OCI-LY1 (cell line): ENCODE measurements at regions not wholly inside any gene's neighbourhood (a gene's known extent, or its start where the extent isn't known, plus 50 kb on each side); places are given as distances from the start of the nearest gene placed in this dataset.

Source experiments
- H2AFZ ChIP-seq: fragments of 200-600 bp; sonication (generic), shearing (Covaris generic); 2 replicates; pipeline ENCODE4 v1.6.0; 2014; ENCODE audit warnings: antibody characterized with exemption, mild to moderate bottlenecking, low read length
- H3F3A ChIP-seq: fragments of 200-600 bp; sonication (generic), shearing (Covaris generic); 2 replicates; pipeline ENCODE4 v1.6.0; 2014; ENCODE audit warnings: mild to moderate bottlenecking, antibody characterized with exemption, low read length, moderate library complexity; ENCODE audit not compliant: insufficient read depth
- H3K27ac ChIP-seq: fragments of 200-600 bp; sonication (generic); 2 replicates; pipeline ENCODE4 v1.5.1; 2014; ENCODE audit warnings: low read length, mixed run types, mild to moderate bottlenecking, low read depth; ENCODE audit not compliant: poor library complexity, severe bottlenecking
- H3K27me3 ChIP-seq: fragments of 200-600 bp; sonication (generic); 2 replicates; pipeline ENCODE4 v1.6.0; 2014; ENCODE audit warnings: antibody characterized with exemption, mild to moderate bottlenecking, low read length, moderate library complexity; ENCODE audit not compliant: insufficient read depth
- H3K36me3 ChIP-seq: fragments of 200-600 bp; sonication (generic); 2 replicates; pipeline ENCODE4 v1.6.1; 2014; ENCODE audit warnings: mild to moderate bottlenecking, antibody characterized with exemption, low read length, moderate library complexity, mixed read lengths; ENCODE audit not compliant: insufficient read depth
- H3K4me1 ChIP-seq: fragments of 200-600 bp; sonication (generic); 2 replicates; pipeline ENCODE4 v1.5.1; 2014; ENCODE audit warnings: mild to moderate bottlenecking, low read length, moderate library complexity; ENCODE audit not compliant: insufficient read depth, severe bottlenecking
- H3K4me2 ChIP-seq: fragments of 200-600 bp; sonication (generic), shearing (Covaris generic); 2 replicates; pipeline ENCODE4 v1.6.1; 2014; ENCODE audit warnings: low read length
- H3K4me3 ChIP-seq: fragments of 200-600 bp; sonication (generic); 2 replicates; pipeline ENCODE4 v1.5.1; 2014; ENCODE audit warnings: low read length, low read depth, mild to moderate bottlenecking, mixed read lengths; ENCODE audit not compliant: poor library complexity, severe bottlenecking
- H3K79me2 ChIP-seq: fragments of 200-600 bp; shearing (Covaris generic); 2 replicates; pipeline ENCODE4 v1.6.1; 2016; ENCODE audit warnings: mixed run types, low read length, mixed read lengths; ENCODE audit not compliant: insufficient read depth
- H3K9ac ChIP-seq: fragments of 200-600 bp; sonication (generic), shearing (Covaris generic); 2 replicates; pipeline ENCODE4 v1.6.1; 2014; ENCODE audit warnings: mild to moderate bottlenecking, low read length, mixed read lengths
- H3K9me2 ChIP-seq: fragments of 200-600 bp; sonication (generic), shearing (Covaris generic); 2 replicates; pipeline ENCODE4 v1.6.1; 2014; ENCODE audit warnings: low read depth, mild to moderate bottlenecking, low read length, mixed read lengths
- H3K9me3 ChIP-seq: fragments of 200-600 bp; shearing (Covaris generic); 2 replicates; pipeline ENCODE4 v1.6.1; 2014; ENCODE audit warnings: low read length, mixed read lengths
- H4K20me1 ChIP-seq: fragments of 200-600 bp; sonication (generic), shearing (Covaris generic); 2 replicates; pipeline ENCODE4 v1.6.0; 2016; ENCODE audit warnings: mild to moderate bottlenecking, low read length; ENCODE audit not compliant: insufficient read depth
- CTCF ChIP-seq: fragments of 200-600 bp; sonication (generic), shearing (Covaris generic); IDR thresholded peaks from 2 replicates; pipeline ENCODE4 v1.5.1; 2017; ENCODE audit warnings: mild to moderate bottlenecking, antibody characterized with exemption, low read length, moderate library complexity, mixed read lengths
- EZH2 ChIP-seq: fragments of 200-600 bp; sonication (generic), shearing (Covaris generic); IDR thresholded peaks from 2 replicates; pipeline ENCODE4 v1.8.0; 2017; ENCODE audit warnings: borderline replicate concordance, mixed run types, mild to moderate bottlenecking, antibody characterized with exemption, low read length, moderate library complexity, mixed read lengths

- Histone ChIP-seq H3K9ac (no peak overlapping the region), H3K27ac (no peak overlapping the region), H3F3A (no peaks in the 10 kb centered on the region), H3K4me3 (no peak overlapping the region), H3K79me2 (no peaks in the 10 kb centered on the region), H3K36me3 (no peaks in the 10 kb centered on the region), H3K9me3 (peaks cover 2% of the 10 kb centered on the region; the same call in 1 of the 2 replicates), H3K9me2 (no peaks in the 10 kb centered on the region), H2AFZ (no peak overlapping the region), H4K20me1 (no peaks in the 10 kb centered on the region), H3K27me3 (no peaks in the 10 kb centered on the region), H3K4me1 (no peaks in the 10 kb centered on the region), H3K4me2 (no peak overlapping the region)
- TF ChIP-seq CTCF (no peak), EZH2 (no peak)
Measured at GRCh38 chr3:135889443-135889842, 76.1 kb upstream of the PPP2R3A start.

GRCh38 chr3:135891121-135891520 lies 74.4 kb upstream of the PPP2R3A start:
- Histone ChIP-seq H3K36me3 (no peaks in the 10 kb centered on the region), H3K4me1 (no peaks in the 10 kb centered on the region), H3K9ac (no peak overlapping the region), H3K27me3 (no peaks in the 10 kb centered on the region), H2AFZ (no peak overlapping the region), H3K9me3 (peaks cover 2% of the 10 kb centered on the region; the same call in 1 of the 2 replicates), H3F3A (no peaks in the 10 kb centered on the region), H3K4me2 (no peak overlapping the region), H3K4me3 (no peak overlapping the region), H4K20me1 (no peaks in the 10 kb centered on the region), H3K9me2 (no peaks in the 10 kb centered on the region), H3K27ac (no peak overlapping the region), H3K79me2 (no peaks in the 10 kb centered on the region)
- no peak for TF ChIP-seq CTCF
- no peak for TF ChIP-seq EZH2

GRCh38 chr3:135895106-135895733 lies 70.3 kb upstream of the PPP2R3A start:
- Histone ChIP-seq H4K20me1 (no peaks in the 10 kb centered on the region), H3K36me3 (no peaks in the 10 kb centered on the region), H3K27ac (no peak overlapping the region), H3K9me3 (peaks cover 2% of the 10 kb centered on the region; the same call in 1 of the 2 replicates), H3K79me2 (no peaks in the 10 kb centered on the region), H3K27me3 (no peaks in the 10 kb centered on the region), H3K4me3 (no peak overlapping the region), H3K4me1 (no peaks in the 10 kb centered on the region), H3F3A (no peaks in the 10 kb centered on the region), H3K9me2 (no peaks in the 10 kb centered on the region), H2AFZ (no peak overlapping the region), H3K4me2 (no peak overlapping the region), H3K9ac (no peak overlapping the region)
- TF ChIP-seq CTCF (peak; percentile 99), EZH2 (no peak)
